HCT116 (cell line): ENCODE measurements at regions not wholly inside any gene's neighbourhood (a gene's known extent, or its start where the extent isn't known, plus 50 kb on each side); places are given as distances from the start of the nearest gene placed in this dataset.

Source experiments
- CBX3 ChIP-seq: IDR thresholded peaks from 2 replicates; pipeline ENCODE4 v1.6.1; 2012; ENCODE audit warnings: low read depth
- CEBPB ChIP-seq: IDR thresholded peaks from 2 replicates; pipeline ENCODE4 v1.6.1; 2012; ENCODE audit warnings: low read depth
- EGR1 ChIP-seq: IDR thresholded peaks from 2 replicates; pipeline ENCODE4 v1.6.1; 2012; ENCODE audit warnings: low read depth
- EZH2 ChIP-seq: fragments of 200-600 bp; sonication (generic); IDR thresholded peaks from 2 replicates; pipeline ENCODE4 v1.6.1; 2017; ENCODE audit warnings: antibody characterized with exemption, mixed run types
- EZH2phosphoT487 ChIP-seq: fragments of 200-600 bp; IDR thresholded peaks from 2 replicates; pipeline ENCODE4 v1.6.1; 2018; ENCODE audit warnings: antibody characterized with exemption, borderline replicate concordance
- JUND ChIP-seq: IDR thresholded peaks from 2 replicates; pipeline ENCODE4 v1.6.1; 2012
- POLR2A ChIP-seq: IDR thresholded peaks from 2 replicates; pipeline ENCODE4 v1.7.0; 2011; ENCODE audit warnings: borderline replicate concordance; ENCODE audit not compliant: insufficient read depth, insufficient read length; ENCODE audit errors: extremely low read depth
- POLR2AphosphoS5 ChIP-seq: IDR thresholded peaks from 2 replicates; pipeline ENCODE4 v1.6.1; 2011; ENCODE audit warnings: mild to moderate bottlenecking, low read depth, low read length, moderate library complexity
- SP1 ChIP-seq: IDR thresholded peaks from 2 replicates; pipeline ENCODE4 v1.6.1; 2012; ENCODE audit warnings: low read depth
- TCF7L2 ChIP-seq: IDR thresholded peaks from 2 replicates; pipeline ENCODE4 v1.7.0; 2011; ENCODE audit warnings: borderline replicate concordance, inconsistent platforms; ENCODE audit not compliant: insufficient read depth, insufficient read length; ENCODE audit errors: extremely low read depth
- YY1 ChIP-seq: IDR thresholded peaks from 2 replicates; pipeline ENCODE4 v1.6.1; 2011; ENCODE audit warnings: low read length, low read depth, moderate library complexity, mild to moderate bottlenecking; ENCODE audit not compliant: insufficient replicate concordance; ENCODE audit errors: extremely low read depth
- ZFX ChIP-seq: fragments of 450-650 bp; IDR thresholded peaks from 2 replicates; pipeline ENCODE4 v1.6.1; 2017
- TF ChIP-seq, protein P1 (sequence below), 3 experiments: fragments of 200-600 bp in 1 of 3; sonication (generic) in 1 of 3; IDR thresholded peaks in 2 of 3; conservative IDR thresholded peaks in 1 of 3; 2 replicates each; pipeline ENCODE4 v1.5.1; 2012 to 2017; ENCODE audit warnings: low read depth in 2 of 3, low read length in 2 of 3, antibody characterized with exemption in 1 of 3, borderline replicate concordance in 1 of 3, control low read depth in 1 of 3, mild to moderate bottlenecking in 1 of 3, mixed read lengths in 1 of 3, mixed run types in 1 of 3, moderate library complexity in 1 of 3; ENCODE audit not compliant: insufficient read depth in 1 of 3
- TF ChIP-seq, protein P2 (sequence below): IDR thresholded peaks from 2 replicates; pipeline ENCODE4 v1.6.1; 2012; ENCODE audit warnings: low read depth

DNA sequence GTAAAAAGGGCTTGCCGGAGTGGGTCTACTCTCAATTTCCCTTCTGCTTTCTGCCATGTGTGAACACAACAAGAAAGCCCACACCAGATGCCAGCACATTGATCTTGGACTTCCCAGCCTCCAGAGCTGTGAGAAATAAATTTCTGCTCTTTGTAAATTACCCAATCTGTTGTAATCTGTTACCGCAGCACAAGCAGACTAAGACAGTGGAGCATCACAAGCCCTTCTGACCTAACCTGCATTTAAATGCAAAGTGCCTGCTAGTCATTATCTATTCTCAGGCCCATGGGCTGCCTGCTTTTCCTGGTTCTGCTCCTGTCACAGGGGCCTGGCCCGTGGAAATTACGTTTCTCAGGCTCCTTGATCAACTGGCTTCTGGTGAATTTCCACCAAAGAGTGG is 199.3 kb upstream of the AUTS2 start:
- TF ChIP-seq POLR2A (no peak), YY1 (no peak), POLR2AphosphoS5 (no peak), EZH2phosphoT487 (no peak), SP1 (no peak), TCF7L2 (no peak), EZH2 (no peak), EGR1 (no peak), CEBPB (no peak), ZFX (no peak), JUND (no peak), CBX3 (no peak)
- TF ChIP-seq, protein P1, sequence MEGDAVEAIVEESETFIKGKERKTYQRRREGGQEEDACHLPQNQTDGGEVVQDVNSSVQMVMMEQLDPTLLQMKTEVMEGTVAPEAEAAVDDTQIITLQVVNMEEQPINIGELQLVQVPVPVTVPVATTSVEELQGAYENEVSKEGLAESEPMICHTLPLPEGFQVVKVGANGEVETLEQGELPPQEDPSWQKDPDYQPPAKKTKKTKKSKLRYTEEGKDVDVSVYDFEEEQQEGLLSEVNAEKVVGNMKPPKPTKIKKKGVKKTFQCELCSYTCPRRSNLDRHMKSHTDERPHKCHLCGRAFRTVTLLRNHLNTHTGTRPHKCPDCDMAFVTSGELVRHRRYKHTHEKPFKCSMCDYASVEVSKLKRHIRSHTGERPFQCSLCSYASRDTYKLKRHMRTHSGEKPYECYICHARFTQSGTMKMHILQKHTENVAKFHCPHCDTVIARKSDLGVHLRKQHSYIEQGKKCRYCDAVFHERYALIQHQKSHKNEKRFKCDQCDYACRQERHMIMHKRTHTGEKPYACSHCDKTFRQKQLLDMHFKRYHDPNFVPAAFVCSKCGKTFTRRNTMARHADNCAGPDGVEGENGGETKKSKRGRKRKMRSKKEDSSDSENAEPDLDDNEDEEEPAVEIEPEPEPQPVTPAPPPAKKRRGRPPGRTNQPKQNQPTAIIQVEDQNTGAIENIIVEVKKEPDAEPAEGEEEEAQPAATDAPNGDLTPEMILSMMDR (IDR thresholded peaks at IDR 0.05 in 2 of 3, conservative IDR thresholded peaks at IDR 0.05 in 1 of 3; ENCODE audit: borderline replicate concordance in 1 of 3, insufficient read depth in 1 of 3, low read depth in 2 of 3, low read length in 2 of 3) = no peak
- TF ChIP-seq, protein P2, sequence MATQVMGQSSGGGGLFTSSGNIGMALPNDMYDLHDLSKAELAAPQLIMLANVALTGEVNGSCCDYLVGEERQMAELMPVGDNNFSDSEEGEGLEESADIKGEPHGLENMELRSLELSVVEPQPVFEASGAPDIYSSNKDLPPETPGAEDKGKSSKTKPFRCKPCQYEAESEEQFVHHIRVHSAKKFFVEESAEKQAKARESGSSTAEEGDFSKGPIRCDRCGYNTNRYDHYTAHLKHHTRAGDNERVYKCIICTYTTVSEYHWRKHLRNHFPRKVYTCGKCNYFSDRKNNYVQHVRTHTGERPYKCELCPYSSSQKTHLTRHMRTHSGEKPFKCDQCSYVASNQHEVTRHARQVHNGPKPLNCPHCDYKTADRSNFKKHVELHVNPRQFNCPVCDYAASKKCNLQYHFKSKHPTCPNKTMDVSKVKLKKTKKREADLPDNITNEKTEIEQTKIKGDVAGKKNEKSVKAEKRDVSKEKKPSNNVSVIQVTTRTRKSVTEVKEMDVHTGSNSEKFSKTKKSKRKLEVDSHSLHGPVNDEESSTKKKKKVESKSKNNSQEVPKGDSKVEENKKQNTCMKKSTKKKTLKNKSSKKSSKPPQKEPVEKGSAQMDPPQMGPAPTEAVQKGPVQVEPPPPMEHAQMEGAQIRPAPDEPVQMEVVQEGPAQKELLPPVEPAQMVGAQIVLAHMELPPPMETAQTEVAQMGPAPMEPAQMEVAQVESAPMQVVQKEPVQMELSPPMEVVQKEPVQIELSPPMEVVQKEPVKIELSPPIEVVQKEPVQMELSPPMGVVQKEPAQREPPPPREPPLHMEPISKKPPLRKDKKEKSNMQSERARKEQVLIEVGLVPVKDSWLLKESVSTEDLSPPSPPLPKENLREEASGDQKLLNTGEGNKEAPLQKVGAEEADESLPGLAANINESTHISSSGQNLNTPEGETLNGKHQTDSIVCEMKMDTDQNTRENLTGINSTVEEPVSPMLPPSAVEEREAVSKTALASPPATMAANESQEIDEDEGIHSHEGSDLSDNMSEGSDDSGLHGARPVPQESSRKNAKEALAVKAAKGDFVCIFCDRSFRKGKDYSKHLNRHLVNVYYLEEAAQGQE = no peak
